Transverse colon (tissue), 4 donors: ENCODE measurements at regions not wholly inside any gene's neighbourhood (a gene's known extent, or its start where the extent isn't known, plus 50 kb on each side); places are given as distances from the start of the nearest gene placed in this dataset.

Experiments
- DNase-seq: peaks from one replicate; pipeline ENCODE4 v3.0.0-alpha.2; 2019
- H3K27ac ChIP-seq, 4 donors: fragments of 200-600 bp; sonication (generic); 2 replicates each; pipeline ENCODE4 v1.5.1; 2016 to 2018; ENCODE audit warnings: inconsistent platforms in 4 of 4
- H3K27me3 ChIP-seq: fragments of 200-600 bp; sonication (generic); 2 replicates; pipeline ENCODE4 v1.5.1; 2017; ENCODE audit warnings: inconsistent platforms
- H3K36me3 ChIP-seq, 4 donors: fragments of 200-600 bp; sonication (generic); 2 replicates each; pipeline ENCODE4 v1.5.1; 2017 to 2019; ENCODE audit warnings: inconsistent platforms in 4 of 4
- H3K4me1 ChIP-seq, 4 donors: fragments of 200-600 bp; sonication (generic); 2 replicates each; pipeline ENCODE4 v1.5.1; 2017 to 2020; ENCODE audit warnings: inconsistent platforms in 4 of 4
- H3K4me3 ChIP-seq, 4 donors: fragments of 200-600 bp; sonication (generic); 1 replicate in 1 of 4; 2 replicates in 3 of 4; pipeline versions ENCODE4 v1.5.1 to v1.6.1; 2017 to 2019; ENCODE audit warnings: inconsistent platforms in 4 of 4
- H3K9me3 ChIP-seq, 2 donors: fragments of 200-600 bp; sonication (generic); 2 replicates each; pipeline ENCODE4 v1.5.1; 2017 to 2019; ENCODE audit warnings: inconsistent platforms in 2 of 2
- EP300 ChIP-seq: sonication (generic); formaldehyde crosslinking; IDR thresholded peaks from one replicate; pipeline ENCODE4 v1.6.1; 2017; ENCODE audit warnings: antibody characterized with exemption, low read depth
- POLR2A ChIP-seq: fragments of 450-650 bp; IDR thresholded peaks from one replicate; pipeline ENCODE4 v1.6.1; 2016; ENCODE audit warnings: antibody characterized with exemption, mild to moderate bottlenecking, moderate library complexity
- POLR2AphosphoS5 ChIP-seq, 3 donors: sonication (generic); formaldehyde crosslinking; IDR thresholded peaks; one replicate each; pipeline ENCODE4 v1.6.1; 2016; ENCODE audit warnings: antibody characterized with exemption in 3 of 3
- WGBS, 2 donors: methylation state at CpG; one replicate each; pipeline ENCODE4 v1.1.5; 2018; ENCODE audit warnings: low coverage in 1 of 2; 5-methylcytosine and 5-hydroxymethylcytosine counted together
- in situ Hi-C, 4 donors: fragments of 200-750 bp; cut with MboI; loops; one replicate each; pipeline versions ENCODE4 v1.15.0 to v1.15.1; 2017; ENCODE audit warnings: low sequenced_read_pairs in 3 of 4, low pct_ligation_motif_present in 1 of 4, low pct_unique_long_range_greater_than_20kb in 1 of 4
- intact Hi-C: fragments of 100-400 bp; cut with DNase I; formaldehyde crosslinking; loops from one replicate; pipeline ENCODE4 v1.15.1; 2023; ENCODE audit warnings: low total_unique reads
- TF ChIP-seq, protein P1 (sequence below), 5 experiments: fragments of 200-600 bp in 3 of 5; fragments of 450-650 bp in 2 of 5; sonication (generic) in 3 of 5; IDR thresholded peaks; 1 replicate in 2 of 5; 2 replicates in 3 of 5; pipeline ENCODE4 v1.5.1; 2016 to 2017; ENCODE audit warnings: antibody characterized with exemption in 5 of 5, inconsistent platforms in 3 of 5, mild to moderate bottlenecking in 2 of 5, moderate library complexity in 1 of 5

DNA sequence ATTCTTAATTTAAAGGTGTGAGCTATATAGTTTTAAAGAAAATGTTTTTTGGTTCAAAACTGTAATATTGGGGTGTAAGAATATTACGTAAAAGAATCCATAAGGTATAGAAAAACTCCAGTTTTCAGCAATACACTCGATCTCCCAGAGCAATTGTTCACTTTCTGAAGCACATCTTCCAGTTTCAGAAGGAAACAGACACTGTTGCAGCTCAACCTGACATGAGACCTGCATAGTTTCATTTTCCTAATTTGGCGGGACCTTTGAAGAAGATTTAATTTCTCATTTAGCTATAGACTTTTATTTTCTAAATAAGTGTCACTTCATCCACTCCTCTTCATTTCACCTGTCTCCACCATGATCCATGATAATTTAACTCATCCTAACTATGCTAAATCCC is 281.5 kb downstream of the HTR1B start:
- 76 to 77% methylated on average over 3 of the region's 3 CpGs for WGBS, 2 donors
- Histone ChIP-seq H3K4me1 (no peaks in the 10 kb centered on the region), H3K36me3 (no peaks in the 10 kb centered on the region), H3K9me3 (peaks cover 0 to 4% of the 10 kb centered on the region in 2 donors), H3K27ac (no peak overlapping the region), H3K27me3 (no peaks in the 10 kb centered on the region), H3K4me3 (no peak overlapping the region)
- TF ChIP-seq POLR2A (no peak), POLR2AphosphoS5 (IDR thresholded peaks at IDR 0.05) (no peak), EP300 (no peak)
- TF ChIP-seq, protein P1, sequence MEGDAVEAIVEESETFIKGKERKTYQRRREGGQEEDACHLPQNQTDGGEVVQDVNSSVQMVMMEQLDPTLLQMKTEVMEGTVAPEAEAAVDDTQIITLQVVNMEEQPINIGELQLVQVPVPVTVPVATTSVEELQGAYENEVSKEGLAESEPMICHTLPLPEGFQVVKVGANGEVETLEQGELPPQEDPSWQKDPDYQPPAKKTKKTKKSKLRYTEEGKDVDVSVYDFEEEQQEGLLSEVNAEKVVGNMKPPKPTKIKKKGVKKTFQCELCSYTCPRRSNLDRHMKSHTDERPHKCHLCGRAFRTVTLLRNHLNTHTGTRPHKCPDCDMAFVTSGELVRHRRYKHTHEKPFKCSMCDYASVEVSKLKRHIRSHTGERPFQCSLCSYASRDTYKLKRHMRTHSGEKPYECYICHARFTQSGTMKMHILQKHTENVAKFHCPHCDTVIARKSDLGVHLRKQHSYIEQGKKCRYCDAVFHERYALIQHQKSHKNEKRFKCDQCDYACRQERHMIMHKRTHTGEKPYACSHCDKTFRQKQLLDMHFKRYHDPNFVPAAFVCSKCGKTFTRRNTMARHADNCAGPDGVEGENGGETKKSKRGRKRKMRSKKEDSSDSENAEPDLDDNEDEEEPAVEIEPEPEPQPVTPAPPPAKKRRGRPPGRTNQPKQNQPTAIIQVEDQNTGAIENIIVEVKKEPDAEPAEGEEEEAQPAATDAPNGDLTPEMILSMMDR (IDR thresholded peaks at IDR 0.05), result no peak
- intact Hi-C loops, result no loop called here
- in situ Hi-C loops, result no loop called here
- DNase-seq, result no peak

DNA sequence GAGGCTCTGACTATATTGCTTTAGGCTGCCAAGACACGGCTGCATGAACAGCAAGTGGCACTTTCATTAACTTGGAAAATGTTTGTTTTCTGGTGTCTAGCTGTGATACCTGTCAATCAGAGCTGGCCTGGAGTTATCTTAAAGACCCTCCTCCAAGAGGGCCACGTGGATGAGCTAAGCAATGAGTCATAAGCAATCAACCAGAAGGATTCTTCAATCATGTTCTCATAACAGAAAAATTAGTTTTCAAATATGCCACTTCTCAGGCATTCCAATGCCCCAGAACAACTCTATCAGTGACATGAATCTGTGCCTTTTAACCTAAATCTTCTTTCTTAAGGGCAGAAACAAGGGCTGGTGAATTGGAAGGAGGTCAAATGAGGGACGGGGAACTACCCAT is 283.0 kb downstream of the HTR1B start:
- intact Hi-C loops, result no loop called here
- no peaks in the 10 kb centered on the region for H3K4me1 ChIP-seq
- DNase-seq, result no peak
- peaks cover 0 to 5% of the 10 kb centered on the region in 2 donors for H3K9me3 ChIP-seq
- in situ Hi-C loops, result no loop called here
- WGBS, 2 donors, result 60 to 61% methylated on average over 2 to 3 of the region's 3 CpGs
- no peaks in the 10 kb centered on the region for H3K27me3 ChIP-seq
- no peak overlapping the region for H3K27ac ChIP-seq
- H3K36me3 ChIP-seq, result no peaks in the 10 kb centered on the region
- TF ChIP-seq POLR2AphosphoS5 (IDR thresholded peaks at IDR 0.05), result no peak
- TF ChIP-seq, protein P1 (IDR thresholded peaks at IDR 0.05), result no peak
- no peak for TF ChIP-seq POLR2A
- H3K4me3 ChIP-seq, result no peak overlapping the region

DNA sequence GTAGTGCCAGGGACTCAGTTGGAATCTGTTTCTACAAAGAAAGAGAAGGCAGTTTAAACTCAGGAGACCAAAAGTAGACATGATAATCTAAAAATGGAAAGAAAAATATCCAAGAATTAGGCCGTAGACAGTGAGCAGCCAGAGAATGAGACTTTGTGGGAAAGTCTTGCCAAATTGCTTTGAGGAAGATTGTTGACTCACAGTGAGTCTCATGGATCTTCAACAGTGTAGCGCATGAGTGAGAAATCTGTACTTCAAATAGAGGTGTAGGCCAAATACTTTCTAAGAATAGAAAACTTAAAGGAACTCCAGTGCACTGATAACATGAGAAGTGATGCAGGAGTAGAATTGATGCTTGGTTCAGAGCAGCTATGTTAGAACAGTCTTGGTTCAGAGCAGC is 284.5 kb downstream of the HTR1B start:
- 70 to 88% methylated on average over 2 of the region's 2 CpGs for WGBS, 2 donors
- intact Hi-C loops (no loop called here), in situ Hi-C loops (no loop called here)
- Histone ChIP-seq H3K4me3 (no peak overlapping the region), H3K4me1 (no peaks in the 10 kb centered on the region), H3K36me3 (no peaks in the 10 kb centered on the region), H3K27ac (no peak overlapping the region), H3K9me3 (peaks cover 0 to 5% of the 10 kb centered on the region in 2 donors), H3K27me3 (no peaks in the 10 kb centered on the region)
- TF ChIP-seq POLR2AphosphoS5 (IDR thresholded peaks at IDR 0.05) (no peak), EP300 (no peak), POLR2A (no peak)
- TF ChIP-seq, protein P1 (IDR thresholded peaks at IDR 0.05), result no peak
- DNase-seq, result no peak

DNA sequence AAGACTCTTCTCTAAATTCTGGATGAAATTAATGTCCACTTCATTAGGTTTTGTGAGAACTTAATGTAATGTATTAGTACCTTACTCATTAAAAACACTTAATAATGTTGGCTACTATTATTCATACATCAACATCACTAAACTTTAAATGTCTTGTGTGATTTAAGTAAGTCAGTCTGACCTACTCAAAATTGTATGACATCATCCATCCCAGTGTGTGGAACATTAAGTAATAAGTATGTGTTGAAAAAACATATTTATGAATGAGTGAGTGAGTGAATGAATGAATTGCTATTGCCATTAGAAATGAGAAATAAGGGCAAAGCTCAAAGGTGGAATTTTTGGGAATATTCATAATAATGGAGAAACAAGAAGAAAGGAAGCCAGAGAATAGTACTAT is 285.8 kb downstream of the HTR1B start:
- in situ Hi-C loops, result no loop called here
- no peak for TF ChIP-seq EP300
- no peak for TF ChIP-seq POLR2AphosphoS5 (IDR thresholded peaks at IDR 0.05)
- no peak for TF ChIP-seq POLR2A
- TF ChIP-seq, protein P1 (IDR thresholded peaks at IDR 0.05), result no peak
- DNase-seq, result no peak
- H3K36me3 ChIP-seq, result no peaks in the 10 kb centered on the region
- H3K27ac ChIP-seq, result no peak overlapping the region
- intact Hi-C loops, result no loop called here
- H3K4me1 ChIP-seq, result no peaks in the 10 kb centered on the region
- no peak overlapping the region for H3K4me3 ChIP-seq
- H3K27me3 ChIP-seq, result no peaks in the 10 kb centered on the region
- H3K9me3 ChIP-seq, result peaks cover 0 to 5% of the 10 kb centered on the region in 2 donors
